ENCODE measurements at regions not wholly inside any gene's neighbourhood (a gene's known extent, or its start where the extent isn't known, plus 50 kb on each side); places are given as distances from the start of the nearest gene placed in this dataset.

- ChIA-PET POLR2A (no interaction called here), CTCF (ENCODE audit: low intra/inter-chr PET ratio, low total read pairs) (interaction anchor here (2.7 kb wide), 1 partner anchor 274 kb away, joined by 29 read pairs; no protein-coding TSS in a partner anchor)
- no peak overlapping the region for H3K4me3 ChIP-seq (replicated peaks in 1 of 3; ENCODE audit: insufficient read depth in 1 of 3, low read depth in 2 of 3, low read length in 3 of 3)
- no TSS peak for BruUV-seq (replicated peaks)
- 48% methylated on average over 10 of the region's 22 CpGs for WGBS (ENCODE audit: low lambda C conversion rate)
- H4K20me1 ChIP-seq (ENCODE audit: insufficient read depth, low read length) = no peaks in the 10 kb centered on the region
- FAIRE-seq (no peak), ATAC-seq (no peak), DNase-seq (ENCODE audit: low spot score) (no peak)
- no peak overlapping the region for H3K27ac ChIP-seq (ENCODE audit: extremely low read length, insufficient read depth, low read length)
- intact Hi-C loops (cut with micrococcal nuclease; ENCODE audit: unreplicated experiment) (loop anchor here (2.0 to 5.0 kb wide), 2 partner anchors 233 to 994 kb away; no protein-coding TSS in a partner anchor), in situ Hi-C loops (cut with HindIII; ENCODE audit: extremely low pct_ligation_motif_present, low pct_unique_long_range_greater_than_20kb) (loop anchor here (5.0 to 25.0 kb wide), 2 partner anchors 269 to 969 kb away; no protein-coding TSS in a partner anchor)
- no peaks in the 10 kb centered on the region for H3K36me3 ChIP-seq (replicated peaks in 1 of 2; ENCODE audit: control insufficient read depth in 1 of 2, insufficient read depth in 2 of 2, low read length in 2 of 2)
- no peaks in the 10 kb centered on the region for H3K9me3 ChIP-seq (ENCODE audit: low read length)
- H3K4me2 ChIP-seq (ENCODE audit: low read depth, low read length) = no peak overlapping the region
- H3K27me3 ChIP-seq (ENCODE audit: control insufficient read depth in 1 of 2, insufficient read depth in 2 of 2, low read length in 2 of 2) = no peaks in the 10 kb centered on the region; a peak in 2 of 5 replicates
- H3K9ac ChIP-seq (ENCODE audit: insufficient read depth, low read depth, low read length) = no peak overlapping the region
- peaks cover 3% of the 10 kb centered on the region; the same call in 1 of the 2 replicates for H3K4me1 ChIP-seq (ENCODE audit: insufficient read depth, low read length)
- no peak overlapping the region for H2AFZ ChIP-seq (ENCODE audit: low read length)
- H3K79me2 ChIP-seq (ENCODE audit: insufficient read depth, low read length) = no peaks in the 10 kb centered on the region
- TF ChIP-seq ZNF580 (CRISPR knock-in tag; IDR thresholded peaks at IDR 0.05; ENCODE audit: borderline replicate concordance, low read depth) = no peak
- TF ChIP-seq GATA4 (IDR thresholded peaks at IDR 0.05; ENCODE audit: borderline replicate concordance, low read depth) = no peak
- TF ChIP-seq THAP9 (CRISPR knock-in tag; IDR thresholded peaks at IDR 0.05; ENCODE audit: borderline replicate concordance) = no peak
- no peak for TF ChIP-seq GABPB1 (CRISPR knock-in tag; IDR thresholded peaks at IDR 0.05)
- TF ChIP-seq ARID4A (CRISPR knock-in tag; IDR thresholded peaks at IDR 0.05; ENCODE audit: borderline replicate concordance) = no peak
- TF ChIP-seq ZBTB37 (CRISPR knock-in tag; IDR thresholded peaks at IDR 0.05) = no peak
- TF ChIP-seq ZBTB44 (CRISPR knock-in tag; IDR thresholded peaks at IDR 0.05) = no peak
These were observed 226.4 kb upstream of the AMIGO2 start for GRCh38 chr12:47306130-47306529.

All from HepG2 (cell line).